Body of pancreas (tissue), 4 donors: ENCODE measurements at regions not wholly inside any gene's neighbourhood (a gene's known extent, or its start where the extent isn't known, plus 50 kb on each side); places are given as distances from the start of the nearest gene placed in this dataset.

Experiments
- ATAC-seq: fragments of 150-250 bp; one replicate; pipeline ENCODE4 v1.9.1; 2016
- DNase-seq, 4 donors: peaks; one replicate each; pipeline ENCODE4 v3.0.0-alpha.2; 2019
- H3K27ac ChIP-seq, 4 donors: fragments of 200-600 bp; sonication (generic); 1 replicate in 3 of 4; 2 replicates in 1 of 4; pipeline versions ENCODE4 v1.5.1 to v1.6.1; 2016 to 2019; ENCODE audit warnings: mild to moderate bottlenecking in 1 of 4, mixed read lengths in 1 of 4, moderate library complexity in 1 of 4
- H3K27me3 ChIP-seq, 2 donors: fragments of 200-600 bp; sonication (generic); one replicate each; pipeline ENCODE4 v1.6.0; 2016; ENCODE audit warnings: mild to moderate bottlenecking in 1 of 2
- H3K36me3 ChIP-seq, 2 donors: fragments of 200-600 bp; sonication (generic); replicated peaks in 1 of 2; 2 replicates each; pipeline ENCODE4 v1.5.1; 2016; ENCODE audit warnings: low read depth in 2 of 2; ENCODE audit not compliant: insufficient read depth in 1 of 2
- H3K4me1 ChIP-seq: fragments of 200-600 bp; sonication (generic); one replicate; pipeline ENCODE4 v1.6.0; 2016
- H3K4me3 ChIP-seq, 2 donors: fragments of 200-600 bp; sonication (generic); 1 replicate in 1 of 2; 2 replicates in 1 of 2; pipeline ENCODE4 v1.5.1; 2016 to 2019
- H3K9me3 ChIP-seq, 3 donors: fragments of 200-600 bp; sonication (generic); 1 replicate in 2 of 3; 2 replicates in 1 of 3; pipeline ENCODE4 v1.5.1; 2016
- POLR2A ChIP-seq, 3 donors: fragments of 450-650 bp; IDR thresholded peaks; one replicate each; pipeline ENCODE4 v1.6.1; 2016; ENCODE audit warnings: antibody characterized with exemption in 3 of 3, mild to moderate bottlenecking in 2 of 3
- WGBS, 2 donors: methylation state at CpG; one replicate each; pipeline ENCODE4 v1.1.5; 2017; 5-methylcytosine and 5-hydroxymethylcytosine counted together
- intact Hi-C: fragments of 100-400 bp; cut with DNase I; formaldehyde crosslinking; loops from one replicate; pipeline ENCODE4 v1.15.1; 2023
- TF ChIP-seq, protein P1 (sequence below), 7 experiments: fragments of 450-650 bp in 4 of 7; fragments of 200-600 bp in 3 of 7; sonication (generic) in 3 of 7; IDR thresholded peaks; one replicate each; pipeline ENCODE4 v1.5.1; 2016 to 2019; ENCODE audit warnings: antibody characterized with exemption in 7 of 7

DNA sequence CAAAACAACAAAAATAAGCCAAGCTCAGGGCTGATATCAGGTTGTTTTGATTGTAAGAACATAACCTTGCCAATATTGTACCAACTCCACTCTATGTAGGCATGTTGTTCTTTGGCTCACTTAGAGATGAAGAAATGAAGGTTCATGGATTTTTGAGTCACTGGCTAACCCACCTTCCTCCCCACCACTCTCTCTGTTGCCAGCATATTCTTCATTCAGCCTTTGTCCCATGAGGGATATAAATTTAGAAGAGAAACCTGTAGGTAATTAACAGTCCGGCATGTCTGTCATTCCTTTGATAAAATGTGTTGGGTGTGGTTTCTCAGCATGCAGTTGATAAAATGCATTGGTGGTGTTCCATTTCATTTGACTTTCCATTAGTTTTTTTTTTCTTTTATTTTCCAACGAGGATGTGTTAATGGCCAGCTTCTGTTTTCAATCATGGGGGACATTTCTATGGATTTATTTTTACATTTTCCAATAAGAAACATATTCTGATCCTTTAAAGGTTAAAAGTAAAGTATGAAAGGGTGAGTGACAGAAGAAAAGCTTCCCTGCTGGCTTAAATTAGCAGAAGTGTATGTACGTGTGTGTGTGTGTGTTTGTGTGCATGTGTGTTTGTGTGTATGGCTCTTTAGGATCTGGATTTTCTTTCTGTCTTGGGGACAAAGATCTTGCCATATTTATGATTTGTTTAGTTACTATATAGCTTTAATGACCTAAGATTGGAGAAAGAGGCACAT is 166.2 kb upstream of the KCNJ16 start:
- TF ChIP-seq, protein P1, sequence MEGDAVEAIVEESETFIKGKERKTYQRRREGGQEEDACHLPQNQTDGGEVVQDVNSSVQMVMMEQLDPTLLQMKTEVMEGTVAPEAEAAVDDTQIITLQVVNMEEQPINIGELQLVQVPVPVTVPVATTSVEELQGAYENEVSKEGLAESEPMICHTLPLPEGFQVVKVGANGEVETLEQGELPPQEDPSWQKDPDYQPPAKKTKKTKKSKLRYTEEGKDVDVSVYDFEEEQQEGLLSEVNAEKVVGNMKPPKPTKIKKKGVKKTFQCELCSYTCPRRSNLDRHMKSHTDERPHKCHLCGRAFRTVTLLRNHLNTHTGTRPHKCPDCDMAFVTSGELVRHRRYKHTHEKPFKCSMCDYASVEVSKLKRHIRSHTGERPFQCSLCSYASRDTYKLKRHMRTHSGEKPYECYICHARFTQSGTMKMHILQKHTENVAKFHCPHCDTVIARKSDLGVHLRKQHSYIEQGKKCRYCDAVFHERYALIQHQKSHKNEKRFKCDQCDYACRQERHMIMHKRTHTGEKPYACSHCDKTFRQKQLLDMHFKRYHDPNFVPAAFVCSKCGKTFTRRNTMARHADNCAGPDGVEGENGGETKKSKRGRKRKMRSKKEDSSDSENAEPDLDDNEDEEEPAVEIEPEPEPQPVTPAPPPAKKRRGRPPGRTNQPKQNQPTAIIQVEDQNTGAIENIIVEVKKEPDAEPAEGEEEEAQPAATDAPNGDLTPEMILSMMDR (IDR thresholded peaks at IDR 0.05) = no peak
- TF ChIP-seq POLR2A (IDR thresholded peaks at IDR 0.05) = no peak
- ATAC-seq = no peak
- Histone ChIP-seq H3K4me3 (no peak overlapping the region), H3K9me3 (no peaks in the 10 kb centered on the region), H3K27ac (no peak overlapping the region), H3K36me3 (no peaks in the 10 kb centered on the region), H3K4me1 (no peaks in the 10 kb centered on the region), H3K27me3 (no peaks in the 10 kb centered on the region)
- intact Hi-C loops = no loop called here
- 34 to 50% methylated on average over 3 of the region's 3 CpGs for WGBS, 2 donors
- DNase-seq = no peak

DNA sequence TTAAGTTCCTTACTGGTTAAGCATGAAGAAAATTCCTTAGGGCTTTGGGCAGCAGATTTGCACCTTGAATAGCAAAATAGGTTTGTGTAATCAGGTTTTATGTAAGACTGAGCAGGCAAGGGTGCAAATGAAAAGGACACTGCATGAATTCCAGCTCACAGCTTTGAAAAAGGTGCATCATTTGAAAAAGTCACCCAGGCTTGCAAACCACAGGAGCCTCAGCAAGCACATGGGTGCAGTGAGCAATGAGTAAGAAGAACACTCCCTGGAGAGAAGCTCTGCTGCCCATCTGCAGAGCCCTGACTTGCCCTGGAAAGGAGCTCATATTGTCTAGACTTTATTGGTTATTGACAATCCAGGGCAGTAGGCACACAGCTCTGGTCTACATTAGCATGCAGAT is 165.6 kb upstream of the KCNJ16 start:
- H3K4me3 ChIP-seq = no peak overlapping the region
- H3K4me1 ChIP-seq = no peaks in the 10 kb centered on the region
- no peaks in the 10 kb centered on the region for H3K36me3 ChIP-seq
- H3K27ac ChIP-seq = no peak overlapping the region
- no peaks in the 10 kb centered on the region for H3K27me3 ChIP-seq
- ATAC-seq = no peak
- intact Hi-C loops = no loop called here
- DNase-seq = no peak
- TF ChIP-seq, protein P1 (IDR thresholded peaks at IDR 0.05) = no peak
- TF ChIP-seq POLR2A (IDR thresholded peaks at IDR 0.05) = no peak
- H3K9me3 ChIP-seq = no peaks in the 10 kb centered on the region

DNA sequence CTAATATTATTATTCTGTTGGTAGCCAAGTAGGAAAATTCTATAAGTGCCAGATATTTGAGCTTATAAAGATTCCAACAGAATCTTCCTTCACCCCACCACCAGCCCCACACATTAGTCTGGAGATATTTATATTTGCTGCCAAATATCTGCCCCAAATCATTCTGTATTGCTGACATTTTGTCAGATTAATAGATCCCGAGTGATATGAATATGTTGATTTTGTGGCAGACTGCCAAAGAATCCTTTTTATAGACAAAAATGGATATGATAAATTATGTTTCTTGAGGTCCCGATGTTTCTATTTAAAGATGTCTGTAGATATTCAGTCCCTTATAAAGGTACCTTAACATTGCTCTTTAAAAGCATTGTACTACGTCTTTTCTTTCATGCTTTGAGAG is 162.2 kb upstream of the KCNJ16 start:
- no peak overlapping the region for H3K4me3 ChIP-seq
- intact Hi-C loops = no loop called here
- no peak for TF ChIP-seq POLR2A (IDR thresholded peaks at IDR 0.05)
- H3K27me3 ChIP-seq = no peaks in the 10 kb centered on the region
- no peaks in the 10 kb centered on the region for H3K36me3 ChIP-seq
- H3K27ac ChIP-seq = no peak overlapping the region
- H3K4me1 ChIP-seq = no peaks in the 10 kb centered on the region
- no peaks in the 10 kb centered on the region for H3K9me3 ChIP-seq
- DNase-seq (no peak), ATAC-seq (no peak)
- WGBS, 2 donors = 66 to 67% methylated on average over 3 of the region's 3 CpGs

DNA sequence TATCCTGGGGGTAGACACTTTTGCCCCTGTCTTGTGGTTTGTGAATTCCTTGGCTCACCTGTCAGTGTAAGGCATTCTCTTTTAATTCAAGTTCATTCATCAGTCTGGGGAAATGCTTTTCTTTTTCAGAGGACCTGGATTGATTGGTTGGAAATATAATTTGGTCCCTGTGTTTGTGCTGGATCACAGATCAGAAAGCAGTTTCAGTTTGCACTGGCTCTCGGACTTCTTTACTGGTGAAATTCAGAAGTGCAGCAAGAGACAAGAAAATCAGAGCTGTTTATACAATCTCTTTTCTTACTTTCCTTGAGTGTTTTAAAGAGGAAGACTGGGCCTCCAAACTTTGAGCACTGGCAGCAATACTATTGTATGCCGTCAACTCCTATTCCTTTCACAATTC is 161.8 kb upstream of the KCNJ16 start:
- Histone ChIP-seq H3K27me3 (no peaks in the 10 kb centered on the region), H3K9me3 (no peaks in the 10 kb centered on the region), H3K36me3 (no peaks in the 10 kb centered on the region), H3K4me3 (no peak overlapping the region), H3K27ac (no peak overlapping the region), H3K4me1 (no peaks in the 10 kb centered on the region)
- ATAC-seq = no peak
- intact Hi-C loops = no loop called here
- no peak for DNase-seq
- TF ChIP-seq POLR2A (IDR thresholded peaks at IDR 0.05) = no peak
- TF ChIP-seq, protein P1 (IDR thresholded peaks at IDR 0.05) = no peak
- 77 to 83% methylated on average over 2 of the region's 2 CpGs for WGBS, 2 donors

DNA sequence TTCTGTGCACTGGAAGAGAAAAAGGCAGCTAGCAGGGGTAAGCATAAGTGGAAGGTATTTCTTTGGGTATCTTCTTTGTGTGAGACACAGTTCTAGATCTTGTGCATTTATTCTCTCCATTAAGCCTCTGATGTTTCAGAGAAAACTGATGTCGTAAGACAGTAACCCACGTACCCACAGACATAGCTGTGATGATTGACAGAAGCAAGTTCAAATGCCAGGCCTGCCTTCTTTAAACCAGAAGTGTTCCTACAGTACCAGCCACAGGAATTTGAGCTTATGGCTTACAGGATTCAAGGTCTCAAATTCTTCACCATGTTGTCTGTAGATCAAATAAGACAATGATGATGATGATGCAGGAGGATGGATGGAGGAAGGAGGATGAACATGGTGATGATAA is 161.4 kb upstream of the KCNJ16 start:
- DNase-seq = no peak
- Histone ChIP-seq H3K27me3 (no peaks in the 10 kb centered on the region), H3K27ac (no peak overlapping the region), H3K4me1 (no peaks in the 10 kb centered on the region), H3K9me3 (no peaks in the 10 kb centered on the region), H3K4me3 (no peak overlapping the region), H3K36me3 (no peaks in the 10 kb centered on the region)
- intact Hi-C loops = no loop called here
- 85 to 92% methylated on average over 2 of the region's 2 CpGs for WGBS, 2 donors
- no peak for ATAC-seq
- TF ChIP-seq, protein P1 (IDR thresholded peaks at IDR 0.05) = no peak
- no peak for TF ChIP-seq POLR2A (IDR thresholded peaks at IDR 0.05)
